GM12873 (cell line): ENCODE measurements at regions not wholly inside any gene's neighbourhood (a gene's known extent, or its start where the extent isn't known, plus 50 kb on each side); places are given as distances from the start of the nearest gene placed in this dataset.

ENCODE experiments used
- TF ChIP-seq, protein P1 (sequence below): IDR thresholded peaks from 2 replicates; pipeline ENCODE4 v1.5.1; 2012; ENCODE audit warnings: low read depth, mild to moderate bottlenecking, moderate library complexity, low read length, control low read depth; ENCODE audit not compliant: insufficient read depth; ENCODE audit errors: missing control alignments

DNA sequence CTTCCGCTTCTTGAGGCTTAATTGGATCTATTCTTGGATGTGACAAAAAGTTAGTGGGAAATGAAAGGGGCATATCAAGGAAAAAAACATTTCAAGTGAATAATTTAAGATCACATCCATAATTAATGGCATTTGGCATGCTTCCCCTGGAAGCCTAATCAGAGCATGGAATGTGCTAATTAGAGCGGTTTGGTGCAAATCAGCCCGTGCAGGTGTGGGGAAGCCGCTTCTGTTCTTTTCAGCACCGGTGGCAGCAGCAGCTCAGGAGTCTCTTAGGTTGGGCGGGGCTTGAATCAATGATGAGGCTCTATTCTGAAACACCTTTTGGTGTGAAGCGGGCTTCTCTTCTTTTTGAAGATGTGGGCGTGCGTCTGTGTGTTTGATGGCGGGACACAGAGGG lies 301.2 kb downstream of the LRFN2 start:
- TF ChIP-seq, protein P1, sequence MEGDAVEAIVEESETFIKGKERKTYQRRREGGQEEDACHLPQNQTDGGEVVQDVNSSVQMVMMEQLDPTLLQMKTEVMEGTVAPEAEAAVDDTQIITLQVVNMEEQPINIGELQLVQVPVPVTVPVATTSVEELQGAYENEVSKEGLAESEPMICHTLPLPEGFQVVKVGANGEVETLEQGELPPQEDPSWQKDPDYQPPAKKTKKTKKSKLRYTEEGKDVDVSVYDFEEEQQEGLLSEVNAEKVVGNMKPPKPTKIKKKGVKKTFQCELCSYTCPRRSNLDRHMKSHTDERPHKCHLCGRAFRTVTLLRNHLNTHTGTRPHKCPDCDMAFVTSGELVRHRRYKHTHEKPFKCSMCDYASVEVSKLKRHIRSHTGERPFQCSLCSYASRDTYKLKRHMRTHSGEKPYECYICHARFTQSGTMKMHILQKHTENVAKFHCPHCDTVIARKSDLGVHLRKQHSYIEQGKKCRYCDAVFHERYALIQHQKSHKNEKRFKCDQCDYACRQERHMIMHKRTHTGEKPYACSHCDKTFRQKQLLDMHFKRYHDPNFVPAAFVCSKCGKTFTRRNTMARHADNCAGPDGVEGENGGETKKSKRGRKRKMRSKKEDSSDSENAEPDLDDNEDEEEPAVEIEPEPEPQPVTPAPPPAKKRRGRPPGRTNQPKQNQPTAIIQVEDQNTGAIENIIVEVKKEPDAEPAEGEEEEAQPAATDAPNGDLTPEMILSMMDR, result no peak

DNA sequence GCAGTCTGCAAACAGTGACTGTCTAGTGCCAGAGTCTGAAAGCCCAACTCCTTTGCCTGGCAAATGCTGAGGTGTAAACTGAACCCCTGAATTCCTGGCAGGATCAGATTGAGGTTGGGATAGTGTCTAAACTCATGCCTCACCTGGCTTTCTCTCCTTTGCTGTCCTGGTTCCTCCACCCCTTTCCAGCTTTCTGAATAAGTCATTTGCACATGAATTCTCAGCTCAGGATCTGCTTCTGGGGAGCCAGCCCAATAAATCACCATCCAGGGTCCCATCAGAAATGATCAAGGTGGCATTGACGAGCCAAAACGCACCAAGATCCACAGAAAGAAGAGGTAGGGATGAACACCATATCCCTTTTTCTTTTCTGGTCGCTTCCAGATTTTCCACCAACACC lies 301.6 kb downstream of the LRFN2 start:
- TF ChIP-seq, protein P1, result no peak

DNA sequence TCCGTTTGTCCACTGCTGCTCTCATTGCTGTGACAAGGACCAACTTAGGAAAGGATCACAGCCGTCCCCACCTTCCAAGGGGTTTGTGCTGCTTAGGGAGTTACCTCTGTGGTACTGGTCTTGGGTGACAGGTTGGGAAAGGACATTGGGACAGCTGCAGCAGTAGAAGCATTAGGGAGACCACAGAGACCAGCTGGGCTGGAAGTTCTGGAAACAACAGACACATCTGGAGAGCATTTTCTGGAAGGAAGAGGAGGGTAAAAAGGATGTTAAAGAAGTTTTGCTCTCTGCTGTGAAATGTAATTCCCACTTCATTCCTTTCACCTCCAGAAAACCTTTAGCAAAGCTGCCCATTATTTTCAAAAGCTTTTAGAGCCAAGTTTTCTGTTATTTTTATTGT lies 304.2 kb downstream of the LRFN2 start:
- TF ChIP-seq, protein P1, result no peak

DNA sequence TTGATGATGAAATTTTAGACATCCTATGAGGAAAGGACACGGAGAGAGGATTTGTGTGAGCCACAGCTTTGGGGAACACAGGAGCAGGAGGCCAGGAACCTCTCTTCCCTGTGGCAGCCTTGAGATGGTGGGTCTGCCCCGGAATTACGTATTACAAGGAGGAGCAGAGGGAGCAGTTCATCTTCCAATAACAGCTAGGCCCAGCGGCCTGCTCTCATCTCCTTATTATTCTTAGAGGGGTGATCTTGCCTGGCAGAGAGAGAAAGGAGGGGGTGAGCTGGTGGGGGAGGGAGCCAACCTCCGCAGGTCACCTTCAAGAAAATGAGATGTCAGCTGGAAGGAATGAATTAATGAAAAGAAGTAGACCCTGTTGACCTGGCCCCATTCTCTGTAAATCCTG lies 305.8 kb downstream of the LRFN2 start:
- TF ChIP-seq, protein P1, result no peak

DNA sequence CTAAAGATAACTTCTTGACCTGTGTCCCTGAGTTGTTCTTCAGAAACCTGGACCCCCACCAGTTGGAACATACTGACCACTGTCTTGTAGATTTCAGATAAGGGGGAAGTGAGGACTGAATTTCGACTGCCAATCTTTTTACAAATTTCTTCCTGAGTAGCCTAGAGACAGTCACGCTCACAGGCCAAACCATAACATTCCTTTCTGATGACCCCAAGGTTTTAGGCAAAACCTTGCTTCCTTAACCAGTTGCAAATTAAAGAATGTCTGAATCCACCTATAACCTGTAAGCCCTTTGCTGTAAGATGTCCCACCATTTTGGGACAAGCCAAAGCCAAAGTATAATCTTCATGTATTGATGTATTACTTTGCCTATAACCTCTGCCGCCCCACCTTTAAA lies 306.9 kb downstream of the LRFN2 start:
- TF ChIP-seq, protein P1, result no peak

DNA sequence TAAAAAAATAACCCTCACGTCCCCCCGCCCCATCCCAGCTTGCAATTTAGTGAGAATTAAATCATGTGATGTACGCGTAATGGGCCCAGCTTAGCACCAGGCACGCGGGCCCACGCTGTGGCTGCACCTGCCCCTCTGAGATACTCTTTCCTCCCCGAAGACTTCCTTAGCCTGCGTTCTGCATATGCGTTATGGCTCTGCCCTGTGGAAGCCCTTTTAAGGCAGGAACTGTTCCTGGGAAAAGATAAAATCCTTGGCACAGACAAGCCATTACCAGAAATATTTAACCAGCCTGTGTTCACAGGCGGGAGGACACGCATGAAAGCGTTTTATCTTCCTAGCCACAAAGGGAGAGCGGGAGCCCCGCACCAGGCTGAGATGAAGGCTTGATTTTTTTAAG lies 311.0 kb downstream of the LRFN2 start:
- TF ChIP-seq, protein P1, result no peak

DNA sequence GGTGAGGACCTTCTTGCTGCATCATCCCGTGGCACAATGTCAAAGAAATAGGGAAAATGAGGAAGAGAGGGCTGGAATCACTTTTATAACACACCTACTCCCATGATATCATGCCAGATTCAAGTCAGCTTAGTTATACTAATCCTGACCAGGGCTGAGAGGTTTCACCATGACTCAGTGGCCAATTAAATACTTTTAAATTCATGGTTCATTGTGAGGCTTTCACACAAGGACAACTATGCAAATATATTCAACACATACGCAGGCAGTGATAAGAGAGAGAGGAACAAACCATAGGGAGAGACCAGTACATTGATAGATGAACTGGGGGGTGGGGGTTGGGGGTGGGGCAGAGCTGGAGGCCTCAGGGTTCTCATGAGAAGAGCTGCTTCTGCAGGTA lies 313.1 kb downstream of the LRFN2 start:
- TF ChIP-seq, protein P1, result no peak
